ENCODE measurements at regions not wholly inside any gene's neighbourhood (a gene's known extent, or its start where the extent isn't known, plus 50 kb on each side); places are given as distances from the start of the nearest gene placed in this dataset.

DNA sequence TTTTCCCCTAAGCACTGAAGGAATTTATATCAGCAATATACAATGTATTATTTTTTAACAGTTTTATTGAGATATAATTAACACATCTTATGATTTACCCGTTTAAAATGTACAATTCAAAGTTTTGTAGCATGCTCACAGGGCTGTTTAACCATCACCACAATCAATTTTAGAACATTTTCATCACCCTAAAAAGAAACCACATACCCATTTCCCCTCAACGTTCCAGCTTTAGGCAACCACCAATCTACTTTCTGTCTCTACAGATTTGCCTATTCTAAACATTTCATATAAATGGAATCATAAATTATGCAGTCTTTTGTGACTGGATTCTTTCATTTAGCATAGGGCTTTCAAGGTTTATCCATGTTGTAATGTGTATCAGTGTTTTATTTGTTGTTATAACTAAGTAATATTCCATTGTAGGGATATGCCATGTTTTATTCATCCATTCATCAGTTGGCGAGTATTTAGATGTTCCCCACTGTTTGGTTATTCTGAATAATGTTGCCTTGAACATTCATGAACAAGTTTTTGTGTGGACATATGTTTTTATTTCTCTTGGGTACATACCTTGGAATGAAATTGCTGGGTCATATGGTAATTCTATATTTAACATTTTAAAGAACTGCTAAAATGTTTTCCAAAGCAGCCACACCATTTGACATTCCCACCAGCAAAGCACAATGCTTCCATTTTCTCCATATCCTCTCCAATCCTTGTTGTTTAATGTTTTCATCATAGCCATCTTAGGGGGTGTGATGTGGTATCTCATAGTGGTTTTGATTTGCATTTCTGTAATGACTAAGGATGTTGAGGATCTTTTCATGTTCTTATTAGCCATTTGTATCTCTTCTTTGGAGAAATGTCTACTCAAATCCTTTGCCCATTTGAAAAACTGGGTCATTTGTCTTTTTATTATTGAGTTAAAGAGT, 188.5 kb downstream of the TM2D1 start:
- H3K27ac ChIP-seq (ENCODE audit: low read length in 2 of 2), result no peak overlapping the region
- no peak overlapping the region for H3K4me3 Mint-ChIP-seq
- no peaks in the 10 kb centered on the region for H3K4me1 ChIP-seq (ENCODE audit: control insufficient read depth in 2 of 2, insufficient read depth in 2 of 2, low read length in 2 of 2)
- intact Hi-C loops (cut with micrococcal nuclease), result no loop called here
- H3K9me3 Mint-ChIP-seq (ENCODE audit: insufficient read depth), result no peaks in the 10 kb centered on the region
- no peak overlapping the region for H3K27ac Mint-ChIP-seq
- H4K20me1 ChIP-seq (ENCODE audit: control insufficient read depth, insufficient read depth, low read length, poor library complexity, severe bottlenecking), result no peaks in the 10 kb centered on the region
- H3K4me2 ChIP-seq (replicated peaks; ENCODE audit: low read depth, low read length, poor library complexity, severe bottlenecking), result no peak overlapping the region
- POLR2A ChIA-PET, result no interaction called here
- no peak for TF ChIP-seq EZH2 (IDR thresholded peaks at IDR 0.05; ENCODE audit: borderline replicate concordance, insufficient read depth, low read depth, low read length, poor library complexity, severe bottlenecking)
- TF ChIP-seq, protein P1, sequence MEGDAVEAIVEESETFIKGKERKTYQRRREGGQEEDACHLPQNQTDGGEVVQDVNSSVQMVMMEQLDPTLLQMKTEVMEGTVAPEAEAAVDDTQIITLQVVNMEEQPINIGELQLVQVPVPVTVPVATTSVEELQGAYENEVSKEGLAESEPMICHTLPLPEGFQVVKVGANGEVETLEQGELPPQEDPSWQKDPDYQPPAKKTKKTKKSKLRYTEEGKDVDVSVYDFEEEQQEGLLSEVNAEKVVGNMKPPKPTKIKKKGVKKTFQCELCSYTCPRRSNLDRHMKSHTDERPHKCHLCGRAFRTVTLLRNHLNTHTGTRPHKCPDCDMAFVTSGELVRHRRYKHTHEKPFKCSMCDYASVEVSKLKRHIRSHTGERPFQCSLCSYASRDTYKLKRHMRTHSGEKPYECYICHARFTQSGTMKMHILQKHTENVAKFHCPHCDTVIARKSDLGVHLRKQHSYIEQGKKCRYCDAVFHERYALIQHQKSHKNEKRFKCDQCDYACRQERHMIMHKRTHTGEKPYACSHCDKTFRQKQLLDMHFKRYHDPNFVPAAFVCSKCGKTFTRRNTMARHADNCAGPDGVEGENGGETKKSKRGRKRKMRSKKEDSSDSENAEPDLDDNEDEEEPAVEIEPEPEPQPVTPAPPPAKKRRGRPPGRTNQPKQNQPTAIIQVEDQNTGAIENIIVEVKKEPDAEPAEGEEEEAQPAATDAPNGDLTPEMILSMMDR (IDR thresholded peaks at IDR 0.05), result no peak
- H2AFZ ChIP-seq (ENCODE audit: insufficient read depth, low read depth, low read length, poor library complexity, severe bottlenecking), result no peak overlapping the region
- ATAC-seq (ENCODE audit: low read depth), result no peak
- H3K4me1 Mint-ChIP-seq, result no peaks in the 10 kb centered on the region
- H3K9ac ChIP-seq (ENCODE audit: low read length), result no peak overlapping the region
- H3K27me3 Mint-ChIP-seq, result no peaks in the 10 kb centered on the region
- 67% methylated on average over 1 of the region's 3 CpGs for WGBS (ENCODE audit: insufficient coverage)
- no peaks in the 10 kb centered on the region for H3K79me2 ChIP-seq (ENCODE audit: control insufficient read depth, insufficient read depth, low read length)
- no peaks in the 10 kb centered on the region for H3K27me3 ChIP-seq (replicated peaks in 1 of 4; ENCODE audit: control extremely low read depth in 1 of 4, control insufficient read depth in 3 of 4, insufficient read depth in 4 of 4, low read length in 3 of 4)
- no peaks in the 10 kb centered on the region for H3K36me3 ChIP-seq (replicated peaks in 1 of 2; ENCODE audit: control extremely low read depth in 1 of 2, control insufficient read depth in 1 of 2, extremely low read depth in 1 of 2, insufficient read depth in 2 of 2, low read length in 1 of 2)
- no peak overlapping the region for H3K4me3 ChIP-seq (ENCODE audit: control extremely low read depth in 1 of 5, extremely low read depth in 1 of 5, insufficient read depth in 1 of 5, low read depth in 2 of 5, low read length in 4 of 5)
- no peak for DNase-seq
- CTCF ChIA-PET, result no interaction called here
- no peaks in the 10 kb centered on the region for H3K9me3 ChIP-seq (ENCODE audit: control extremely low read depth in 1 of 3, control insufficient read depth in 2 of 3, insufficient read depth in 1 of 3, low read length in 2 of 3)

DNA sequence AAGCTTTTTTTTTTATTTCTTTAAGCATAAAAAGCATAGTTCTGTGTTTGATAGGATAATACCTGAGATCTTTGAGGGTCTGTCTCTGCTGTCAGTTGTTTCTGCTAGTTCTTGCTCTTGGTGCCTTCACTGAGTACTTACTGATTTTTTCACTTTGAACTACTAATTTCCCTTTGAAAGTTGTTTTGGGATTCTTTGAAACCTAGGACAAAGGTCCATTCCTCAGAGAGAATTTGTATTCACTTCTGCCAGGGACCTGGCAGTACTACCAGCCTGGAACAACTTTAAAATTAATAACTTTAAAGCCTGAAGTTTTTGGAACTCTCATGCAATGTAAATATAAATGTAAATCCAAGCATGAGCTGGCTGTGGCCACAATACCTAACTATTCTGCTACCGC, 190.1 kb downstream of the TM2D1 start:
- Histone ChIP-seq H3K4me3 (ENCODE audit: control extremely low read depth in 1 of 5, extremely low read depth in 1 of 5, insufficient read depth in 1 of 5, low read depth in 2 of 5, low read length in 4 of 5) (no peak overlapping the region), H3K9ac (ENCODE audit: low read length) (no peak overlapping the region), H3K27ac (ENCODE audit: low read length in 2 of 2) (no peak overlapping the region), H3K9me3 (ENCODE audit: control extremely low read depth in 1 of 3, control insufficient read depth in 2 of 3, insufficient read depth in 1 of 3, low read length in 2 of 3) (no peaks in the 10 kb centered on the region), H3K27me3 (replicated peaks in 1 of 4; ENCODE audit: control extremely low read depth in 1 of 4, control insufficient read depth in 3 of 4, insufficient read depth in 4 of 4, low read length in 3 of 4) (no peaks in the 10 kb centered on the region), H2AFZ (ENCODE audit: insufficient read depth, low read depth, low read length, poor library complexity, severe bottlenecking) (no peak overlapping the region), H4K20me1 (ENCODE audit: control insufficient read depth, insufficient read depth, low read length, poor library complexity, severe bottlenecking) (no peaks in the 10 kb centered on the region), H3K4me2 (replicated peaks; ENCODE audit: low read depth, low read length, poor library complexity, severe bottlenecking) (no peak overlapping the region), H3K36me3 (replicated peaks in 1 of 2; ENCODE audit: control extremely low read depth in 1 of 2, control insufficient read depth in 1 of 2, extremely low read depth in 1 of 2, insufficient read depth in 2 of 2, low read length in 1 of 2) (no peaks in the 10 kb centered on the region), H3K4me1 (ENCODE audit: control insufficient read depth in 2 of 2, insufficient read depth in 2 of 2, low read length in 2 of 2) (no peaks in the 10 kb centered on the region), H3K79me2 (ENCODE audit: control insufficient read depth, insufficient read depth, low read length) (no peaks in the 10 kb centered on the region)
- no peak overlapping the region for H3K4me3 Mint-ChIP-seq
- H3K9me3 Mint-ChIP-seq (ENCODE audit: insufficient read depth), result no peaks in the 10 kb centered on the region
- no peak overlapping the region for H3K27ac Mint-ChIP-seq
- DNase-seq (no peak), ATAC-seq (ENCODE audit: low read depth) (no peak)
- ChIA-PET POLR2A (no interaction called here), CTCF (no interaction called here)
- intact Hi-C loops (cut with micrococcal nuclease), result no loop called here
- H3K27me3 Mint-ChIP-seq, result no peaks in the 10 kb centered on the region
- no peaks in the 10 kb centered on the region for H3K4me1 Mint-ChIP-seq
- TF ChIP-seq, protein P1 (IDR thresholded peaks at IDR 0.05), result no peak
- TF ChIP-seq EZH2 (IDR thresholded peaks at IDR 0.05; ENCODE audit: borderline replicate concordance, insufficient read depth, low read depth, low read length, poor library complexity, severe bottlenecking), result no peak
- no CpG with 5 or more reads among the region's 1 CpG for WGBS (ENCODE audit: insufficient coverage)

All from B cell (primary cell).